Body of pancreas (tissue), 4 donors: ENCODE measurements at regions not wholly inside any gene's neighbourhood (a gene's known extent, or its start where the extent isn't known, plus 50 kb on each side); places are given as distances from the start of the nearest gene placed in this dataset.

ENCODE experiments used
- POLR2A ChIP-seq, 3 donors: fragments of 450-650 bp; IDR thresholded peaks; one replicate each; pipeline ENCODE4 v1.6.1; 2016; ENCODE audit warnings: antibody characterized with exemption in 3 of 3, mild to moderate bottlenecking in 2 of 3
- TF ChIP-seq, protein P1 (sequence below), 7 experiments: fragments of 450-650 bp in 4 of 7; fragments of 200-600 bp in 3 of 7; sonication (generic) in 3 of 7; IDR thresholded peaks; one replicate each; pipeline ENCODE4 v1.5.1; 2016 to 2019; ENCODE audit warnings: antibody characterized with exemption in 7 of 7

DNA sequence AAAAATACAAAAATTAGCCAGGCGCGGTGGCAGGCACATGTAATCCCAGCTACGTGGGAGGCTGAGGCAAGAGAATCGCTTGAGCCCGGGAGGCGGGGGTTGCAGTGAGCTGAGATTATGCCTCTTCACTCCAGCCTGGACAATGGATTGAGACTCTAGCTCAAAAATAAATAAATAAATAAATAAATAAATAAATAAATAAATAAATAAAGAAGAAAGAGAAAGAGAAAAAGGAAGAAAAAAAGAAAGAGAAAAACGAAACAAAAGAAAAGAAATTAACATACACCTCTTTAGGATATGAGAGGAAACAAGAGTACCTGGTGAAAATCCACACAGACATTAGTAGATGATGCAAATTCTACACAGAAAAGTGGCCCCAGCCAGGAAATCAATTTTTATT is 713.7 kb upstream of the POT1 start:
- TF ChIP-seq, protein P1, sequence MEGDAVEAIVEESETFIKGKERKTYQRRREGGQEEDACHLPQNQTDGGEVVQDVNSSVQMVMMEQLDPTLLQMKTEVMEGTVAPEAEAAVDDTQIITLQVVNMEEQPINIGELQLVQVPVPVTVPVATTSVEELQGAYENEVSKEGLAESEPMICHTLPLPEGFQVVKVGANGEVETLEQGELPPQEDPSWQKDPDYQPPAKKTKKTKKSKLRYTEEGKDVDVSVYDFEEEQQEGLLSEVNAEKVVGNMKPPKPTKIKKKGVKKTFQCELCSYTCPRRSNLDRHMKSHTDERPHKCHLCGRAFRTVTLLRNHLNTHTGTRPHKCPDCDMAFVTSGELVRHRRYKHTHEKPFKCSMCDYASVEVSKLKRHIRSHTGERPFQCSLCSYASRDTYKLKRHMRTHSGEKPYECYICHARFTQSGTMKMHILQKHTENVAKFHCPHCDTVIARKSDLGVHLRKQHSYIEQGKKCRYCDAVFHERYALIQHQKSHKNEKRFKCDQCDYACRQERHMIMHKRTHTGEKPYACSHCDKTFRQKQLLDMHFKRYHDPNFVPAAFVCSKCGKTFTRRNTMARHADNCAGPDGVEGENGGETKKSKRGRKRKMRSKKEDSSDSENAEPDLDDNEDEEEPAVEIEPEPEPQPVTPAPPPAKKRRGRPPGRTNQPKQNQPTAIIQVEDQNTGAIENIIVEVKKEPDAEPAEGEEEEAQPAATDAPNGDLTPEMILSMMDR (IDR thresholded peaks at IDR 0.05) = no peak
- TF ChIP-seq POLR2A (IDR thresholded peaks at IDR 0.05) = no peak
